ENCODE measurements at regions not wholly inside any gene's neighbourhood (a gene's known extent, or its start where the extent isn't known, plus 50 kb on each side); places are given as distances from the start of the nearest gene placed in this dataset.
"Not testable (repeated sequence)": the region's sequence is repeated elsewhere in the genome, so short reads cannot be mapped to it uniquely, and the experiment has no call there.

DNA sequence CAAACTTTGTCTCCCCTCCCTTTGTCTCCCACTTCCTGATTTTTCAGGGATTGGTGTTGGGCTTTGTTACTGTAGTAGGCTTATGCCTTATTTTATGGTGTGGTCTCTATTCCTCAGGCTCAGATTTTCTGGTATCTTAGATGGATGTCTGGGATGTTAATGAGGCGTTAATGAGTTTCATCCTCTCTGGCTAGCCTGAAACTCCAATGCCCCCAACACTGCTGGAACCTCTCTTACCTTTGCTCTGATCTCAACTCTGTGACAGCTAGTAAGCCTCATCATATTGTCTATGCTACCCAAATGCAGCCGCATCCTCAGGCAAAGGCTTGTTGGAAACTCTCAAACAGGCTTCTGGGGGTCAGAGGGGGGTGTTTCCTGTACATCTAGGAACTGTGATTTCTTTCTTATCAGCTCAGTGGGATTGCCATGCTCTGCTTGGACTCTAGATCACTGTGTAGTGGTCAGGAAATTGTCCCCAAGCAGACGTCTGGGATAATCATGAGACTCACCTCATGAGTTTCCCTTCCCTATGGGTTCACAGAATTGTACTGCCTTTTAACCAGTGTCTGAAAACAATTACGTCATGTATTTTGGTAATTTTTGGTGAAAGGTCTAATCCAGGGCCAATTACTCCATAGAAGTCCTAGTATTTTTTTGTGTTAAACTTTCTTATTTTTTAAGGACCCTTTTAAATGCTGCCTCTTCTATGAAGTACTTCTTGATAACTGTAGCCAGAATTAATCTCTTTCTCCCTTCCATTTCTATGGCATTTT is 88.8 kb upstream of the TRPC7 start:
- no peaks in the 10 kb centered on the region for H3K9me3 ChIP-seq (ENCODE audit: control insufficient read depth, insufficient read depth, low read length)
- 59% methylated on average over 2 of the region's 4 CpGs for WGBS (ENCODE audit: insufficient coverage)
- no peaks in the 10 kb centered on the region for H3K4me1 ChIP-seq (ENCODE audit: control insufficient read depth, insufficient read depth, low read length)
- H3K27me3 ChIP-seq (ENCODE audit: control insufficient read depth, insufficient read depth, low read length), result no peaks in the 10 kb centered on the region
- intact Hi-C loops (cut with micrococcal nuclease), result no loop called here
- H3K27ac ChIP-seq (ENCODE audit: low read length), result no peak overlapping the region
- ATAC-seq (no peak), DNase-seq (no peak)
- Mint-ChIP-seq H3K27ac (no peak overlapping the region), H3K36me3 (no peaks in the 10 kb centered on the region), H3K9me3 (peaks cover 3 to 4% of the 10 kb centered on the region in 2 donors), H3K4me1 (no peaks in the 10 kb centered on the region), H3K27me3 (ENCODE audit: low read depth in 2 of 2) (no peaks in the 10 kb centered on the region), H3K4me3 (no peak overlapping the region)
- no peak overlapping the region for H3K4me3 ChIP-seq (ENCODE audit: low read length)
- TF ChIP-seq, protein P1, sequence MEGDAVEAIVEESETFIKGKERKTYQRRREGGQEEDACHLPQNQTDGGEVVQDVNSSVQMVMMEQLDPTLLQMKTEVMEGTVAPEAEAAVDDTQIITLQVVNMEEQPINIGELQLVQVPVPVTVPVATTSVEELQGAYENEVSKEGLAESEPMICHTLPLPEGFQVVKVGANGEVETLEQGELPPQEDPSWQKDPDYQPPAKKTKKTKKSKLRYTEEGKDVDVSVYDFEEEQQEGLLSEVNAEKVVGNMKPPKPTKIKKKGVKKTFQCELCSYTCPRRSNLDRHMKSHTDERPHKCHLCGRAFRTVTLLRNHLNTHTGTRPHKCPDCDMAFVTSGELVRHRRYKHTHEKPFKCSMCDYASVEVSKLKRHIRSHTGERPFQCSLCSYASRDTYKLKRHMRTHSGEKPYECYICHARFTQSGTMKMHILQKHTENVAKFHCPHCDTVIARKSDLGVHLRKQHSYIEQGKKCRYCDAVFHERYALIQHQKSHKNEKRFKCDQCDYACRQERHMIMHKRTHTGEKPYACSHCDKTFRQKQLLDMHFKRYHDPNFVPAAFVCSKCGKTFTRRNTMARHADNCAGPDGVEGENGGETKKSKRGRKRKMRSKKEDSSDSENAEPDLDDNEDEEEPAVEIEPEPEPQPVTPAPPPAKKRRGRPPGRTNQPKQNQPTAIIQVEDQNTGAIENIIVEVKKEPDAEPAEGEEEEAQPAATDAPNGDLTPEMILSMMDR (IDR thresholded peaks at IDR 0.05), result no peak
- H3K36me3 ChIP-seq (ENCODE audit: control insufficient read depth, insufficient read depth, low read length), result no peaks in the 10 kb centered on the region

DNA sequence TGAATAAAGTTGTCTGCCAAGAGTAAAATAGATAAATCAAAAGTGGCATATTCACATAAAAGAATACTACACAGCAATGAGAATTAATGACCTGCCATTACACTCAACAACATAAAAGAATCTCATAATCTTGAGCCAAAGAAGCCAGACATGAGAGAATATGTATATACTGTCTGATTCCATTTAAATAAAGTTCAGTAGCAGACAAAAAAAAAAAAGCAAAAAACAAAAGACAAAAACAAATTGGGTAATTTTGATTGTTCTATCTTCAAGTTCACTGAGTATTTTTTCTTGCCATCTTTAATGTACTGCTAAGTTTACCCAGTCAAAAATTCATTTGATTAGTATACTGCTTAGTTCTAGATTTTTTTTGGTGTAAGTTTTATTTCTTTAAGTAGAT is 87.9 kb upstream of the TRPC7 start:
- ATAC-seq (no peak), DNase-seq (no peak)
- no peaks in the 10 kb centered on the region for H3K27me3 ChIP-seq (ENCODE audit: control insufficient read depth, insufficient read depth, low read length)
- Mint-ChIP-seq H3K9me3 (peaks cover 6 to 7% of the 10 kb centered on the region in 2 donors), H3K36me3 (no peaks in the 10 kb centered on the region), H3K4me3 (no peak overlapping the region), H3K27ac (no peak overlapping the region), H3K27me3 (ENCODE audit: low read depth in 2 of 2) (no peaks in the 10 kb centered on the region), H3K4me1 (no peaks in the 10 kb centered on the region)
- H3K27ac ChIP-seq (ENCODE audit: low read length), result no peak overlapping the region
- H3K9me3 ChIP-seq (ENCODE audit: control insufficient read depth, insufficient read depth, low read length), result no peaks in the 10 kb centered on the region
- intact Hi-C loops (cut with micrococcal nuclease), result no loop called here
- no peaks in the 10 kb centered on the region for H3K4me1 ChIP-seq (ENCODE audit: control insufficient read depth, insufficient read depth, low read length)
- no peak overlapping the region for H3K4me3 ChIP-seq (ENCODE audit: low read length)
- TF ChIP-seq, protein P1 (IDR thresholded peaks at IDR 0.05), result no peak
- H3K36me3 ChIP-seq (ENCODE audit: control insufficient read depth, insufficient read depth, low read length), result no peaks in the 10 kb centered on the region

DNA sequence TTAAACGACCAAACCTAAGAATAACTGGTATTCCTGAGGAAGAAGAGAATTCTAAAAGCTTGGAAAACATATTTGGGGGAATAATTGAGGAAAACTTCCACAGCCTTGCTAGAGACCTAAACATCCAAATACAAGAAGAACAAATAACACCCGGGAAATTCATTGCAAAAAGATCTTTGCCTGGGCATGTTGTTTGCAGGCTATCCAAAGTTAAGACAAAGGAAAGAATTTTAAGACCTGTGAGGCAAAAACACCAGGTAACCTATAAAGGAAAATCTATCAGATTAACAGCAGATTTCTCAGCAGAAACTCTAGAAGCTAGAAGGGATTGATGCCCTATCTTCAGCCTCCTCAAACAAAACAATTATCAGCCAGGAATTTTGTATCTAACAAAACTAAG is 82.2 kb upstream of the TRPC7 start:
- H3K4me3 ChIP-seq (ENCODE audit: low read length); intact Hi-C loops (cut with micrococcal nuclease); H3K27ac Mint-ChIP-seq; H3K36me3 Mint-ChIP-seq; H3K36me3 ChIP-seq (ENCODE audit: control insufficient read depth, insufficient read depth, low read length); H3K27me3 Mint-ChIP-seq (ENCODE audit: low read depth in 2 of 2); H3K27me3 ChIP-seq (ENCODE audit: control insufficient read depth, insufficient read depth, low read length); H3K9me3 ChIP-seq (ENCODE audit: control insufficient read depth, insufficient read depth, low read length); H3K4me3 Mint-ChIP-seq; H3K4me1 ChIP-seq (ENCODE audit: control insufficient read depth, insufficient read depth, low read length); DNase-seq; ATAC-seq; H3K27ac ChIP-seq (ENCODE audit: low read length); H3K4me1 Mint-ChIP-seq; H3K9me3 Mint-ChIP-seq: not testable (repeated sequence)
- WGBS (ENCODE audit: insufficient coverage), result 80% methylated on average over 1 of the region's 2 CpGs

DNA sequence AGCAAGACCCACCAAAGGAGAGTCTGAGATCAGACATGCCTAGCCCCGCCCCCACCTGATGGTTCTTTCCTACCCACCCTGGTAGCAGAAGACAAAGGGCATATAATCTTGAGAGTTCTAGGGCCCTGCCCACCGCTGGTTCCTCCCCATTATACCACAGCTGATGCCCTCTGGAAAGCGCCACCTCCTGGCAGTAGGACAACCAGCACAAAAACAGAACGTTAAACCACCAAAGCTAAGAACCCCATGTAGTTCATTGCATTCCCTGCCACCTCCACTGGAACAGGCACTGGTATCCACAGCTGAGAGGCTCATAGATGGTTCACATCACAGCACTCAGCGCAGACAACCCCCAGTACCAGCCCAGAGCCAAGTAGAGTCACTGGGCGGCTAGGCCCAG is 81.2 kb upstream of the TRPC7 start:
- no peak overlapping the region for H3K27ac Mint-ChIP-seq
- TF ChIP-seq, protein P1 (IDR thresholded peaks at IDR 0.05), result no peak
- DNase-seq (no peak), ATAC-seq (no peak)
- Histone ChIP-seq H3K4me3 (ENCODE audit: low read length) (no peak overlapping the region), H3K27me3 (ENCODE audit: control insufficient read depth, insufficient read depth, low read length) (no peaks in the 10 kb centered on the region), H3K9me3 (ENCODE audit: control insufficient read depth, insufficient read depth, low read length) (peaks cover 7% of the 10 kb centered on the region), H3K36me3 (ENCODE audit: control insufficient read depth, insufficient read depth, low read length) (no peaks in the 10 kb centered on the region), H3K27ac (ENCODE audit: low read length) (no peak overlapping the region), H3K4me1 (ENCODE audit: control insufficient read depth, insufficient read depth, low read length) (no peaks in the 10 kb centered on the region)
- 81% methylated on average over 6 of the region's 6 CpGs for WGBS (ENCODE audit: insufficient coverage)
- H3K36me3 Mint-ChIP-seq, result no peaks in the 10 kb centered on the region
- intact Hi-C loops (cut with micrococcal nuclease), result no loop called here
- peaks cover 7 to 14% of the 10 kb centered on the region in 2 donors for H3K9me3 Mint-ChIP-seq
- H3K27me3 Mint-ChIP-seq (ENCODE audit: low read depth in 2 of 2), result no peaks in the 10 kb centered on the region
- H3K4me3 Mint-ChIP-seq, result no peak overlapping the region
- H3K4me1 Mint-ChIP-seq, result no peaks in the 10 kb centered on the region

DNA sequence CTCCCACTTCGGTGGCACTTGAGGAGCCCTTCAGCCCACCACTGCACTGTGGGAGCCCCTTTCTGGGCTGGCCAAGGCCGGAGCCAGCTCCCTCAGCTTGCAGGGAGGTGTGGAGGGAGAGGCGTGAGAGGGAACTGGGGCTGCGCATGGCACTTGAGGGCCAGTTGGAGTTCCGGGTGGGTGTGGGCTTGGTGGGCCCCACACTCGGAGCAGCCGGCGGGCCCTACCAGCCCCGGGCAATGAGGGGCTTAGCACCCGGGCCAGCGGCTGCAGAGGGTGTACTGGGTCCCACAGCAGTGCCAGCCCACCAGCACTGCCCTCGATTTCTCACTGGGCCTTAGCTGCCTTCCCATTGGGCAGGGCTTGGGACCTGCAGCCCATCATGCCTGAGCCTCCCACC is 78.8 kb upstream of the TRPC7 start:
- H3K27me3 ChIP-seq (ENCODE audit: control insufficient read depth, insufficient read depth, low read length); H3K27ac Mint-ChIP-seq; H3K36me3 ChIP-seq (ENCODE audit: control insufficient read depth, insufficient read depth, low read length); H3K27me3 Mint-ChIP-seq (ENCODE audit: low read depth in 2 of 2); H3K4me1 Mint-ChIP-seq; H3K4me1 ChIP-seq (ENCODE audit: control insufficient read depth, insufficient read depth, low read length); H3K9me3 ChIP-seq (ENCODE audit: control insufficient read depth, insufficient read depth, low read length); DNase-seq; H3K36me3 Mint-ChIP-seq; H3K4me3 ChIP-seq (ENCODE audit: low read length); intact Hi-C loops (cut with micrococcal nuclease); ATAC-seq; H3K4me3 Mint-ChIP-seq; H3K27ac ChIP-seq (ENCODE audit: low read length): not testable (repeated sequence)
- H3K9me3 Mint-ChIP-seq, result peaks cover 3 to 10% of the 10 kb centered on the region in 2 donors
- 94% methylated on average over 12 of the region's 12 CpGs for WGBS (ENCODE audit: insufficient coverage)

All from natural killer cell (primary cell).